NCI-H2171 (cell line): ENCODE measurements at regions not wholly inside any gene's neighbourhood (a gene's known extent, or its start where the extent isn't known, plus 50 kb on each side); places are given as distances from the start of the nearest gene placed in this dataset.

ENCODE experiments used
- DNase-seq: peaks from one replicate; lab custom pipeline; 2025; lab: John Stamatoyannopoulos, UW

GRCh38 chr3:178263236-178263916 lies 272.9 kb upstream of the KCNMB2 start:
- no peak for DNase-seq

- DNase-seq, result no peak
Observed at GRCh38 chr3:178267158-178267844, 268.9 kb upstream of the KCNMB2 start.

DNA sequence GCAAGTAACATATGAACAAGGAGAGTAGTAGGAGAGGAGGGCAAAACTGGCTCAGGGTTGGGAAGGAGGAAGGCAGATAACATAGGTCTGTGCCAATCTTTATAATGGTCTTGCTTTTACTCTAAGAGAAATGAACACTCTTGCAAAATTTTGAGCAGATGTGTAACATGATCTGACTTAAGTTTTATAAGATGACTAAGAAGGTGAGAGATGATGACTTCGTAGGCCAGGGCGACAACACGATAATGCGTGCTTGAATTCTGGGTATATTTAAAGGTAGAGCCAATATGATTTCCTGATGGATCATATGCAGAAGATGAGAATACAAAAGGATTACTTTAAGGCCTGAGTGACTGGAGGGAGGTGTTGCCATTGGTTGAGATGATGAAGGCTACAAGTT lies 265.4 kb upstream of the KCNMB2 start:
- DNase-seq, result no peak

GRCh38 chr3:178271740-178272387 lies 264.4 kb upstream of the KCNMB2 start:
- no peak for DNase-seq

GRCh38 chr3:178272841-178273240 lies 263.4 kb upstream of the KCNMB2 start:
- DNase-seq, result no peak

DNA sequence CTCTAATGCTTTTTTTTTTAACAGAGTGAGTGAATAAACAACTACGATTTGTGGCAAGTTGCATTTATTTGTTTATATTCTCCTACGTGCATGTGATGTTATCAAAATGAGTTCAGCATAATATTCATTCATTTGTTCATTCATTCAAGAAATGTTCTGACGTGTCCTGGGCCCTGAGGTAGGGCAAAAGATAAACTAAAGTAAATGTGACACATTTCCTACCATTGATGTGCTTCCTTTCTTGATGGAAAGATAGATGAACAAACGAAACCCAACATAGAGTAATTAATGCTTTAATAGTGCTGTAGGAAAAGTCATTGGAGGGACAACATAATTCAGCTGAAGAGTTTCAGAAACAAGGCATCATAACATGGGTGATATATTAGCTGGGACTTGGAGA lies 261.5 kb upstream of the KCNMB2 start:
- DNase-seq, result no peak

DNA sequence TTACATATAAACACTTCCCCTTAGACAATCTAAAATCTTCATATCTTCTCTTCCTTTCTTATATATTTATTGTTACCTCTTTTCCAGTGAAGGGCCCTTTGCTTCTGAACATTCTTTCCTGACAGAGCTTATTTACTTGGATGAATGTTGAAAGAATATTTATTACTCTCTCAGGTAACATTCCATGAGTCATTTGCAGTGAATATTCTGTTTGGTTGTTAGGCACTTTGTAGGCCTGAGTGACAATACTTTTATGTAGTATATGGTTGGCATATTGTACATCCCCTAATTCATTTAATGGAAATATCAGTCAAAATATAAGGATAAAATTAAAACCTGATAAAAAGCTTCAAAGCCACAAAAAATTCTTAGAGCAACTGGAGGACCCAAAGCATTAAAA lies 260.9 kb upstream of the KCNMB2 start:
- DNase-seq, result no peak

DNA sequence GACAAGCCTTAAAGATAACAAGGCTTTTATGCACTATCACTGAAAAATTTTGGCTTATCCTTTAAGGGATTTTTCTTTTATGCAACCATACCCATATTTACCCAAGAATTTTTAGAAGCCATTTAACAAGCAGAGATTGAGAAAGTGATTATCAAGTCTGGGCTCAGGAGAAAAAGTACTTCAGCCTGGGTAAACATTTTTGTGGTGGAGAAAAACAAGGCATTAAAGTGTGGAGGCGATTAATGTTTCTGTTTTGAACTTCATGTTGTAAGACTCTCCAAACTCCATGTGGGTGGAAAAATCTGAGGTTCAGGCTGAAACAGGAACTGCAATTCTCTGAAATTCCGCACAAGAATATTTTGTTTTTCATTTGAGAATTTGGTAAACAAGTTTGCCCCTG lies 260.4 kb upstream of the KCNMB2 start:
- DNase-seq, result no peak

DNA sequence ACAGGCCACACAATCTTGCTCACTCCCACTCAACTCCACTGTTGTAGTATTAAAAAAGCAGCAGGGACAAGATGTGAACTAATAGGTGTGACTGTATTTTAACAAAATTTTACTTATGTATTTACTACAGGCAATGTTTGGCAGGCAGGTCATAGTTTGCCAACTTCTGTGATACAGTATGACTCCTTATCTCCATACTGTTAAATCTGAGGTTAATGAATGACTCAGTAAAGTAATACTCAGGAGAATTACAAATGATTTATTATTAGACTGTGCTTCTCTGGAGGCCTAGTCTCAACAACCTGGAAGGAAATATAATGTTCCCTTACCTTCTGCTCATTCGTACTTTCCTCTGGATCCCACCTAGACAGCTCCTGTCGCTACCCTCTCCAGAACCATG lies 258.6 kb upstream of the KCNMB2 start:
- no peak for DNase-seq

DNA sequence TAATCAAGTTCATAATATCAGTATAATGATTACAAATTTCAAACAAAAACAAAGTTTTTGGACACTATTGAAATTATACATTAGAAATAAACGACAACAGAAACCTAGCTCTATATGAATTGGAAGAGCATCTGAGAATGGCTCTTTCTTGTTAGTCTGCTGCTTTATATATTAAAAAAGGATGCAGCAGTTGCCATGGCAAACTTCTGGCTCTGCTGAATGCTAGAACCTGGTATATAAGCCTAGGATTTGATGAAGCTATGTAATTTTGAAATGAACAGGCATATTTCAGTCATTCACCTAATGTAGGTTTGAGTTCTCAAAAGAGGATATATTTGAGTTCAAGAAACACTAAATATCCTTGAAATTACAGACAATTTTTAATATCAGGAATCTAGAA lies 252.7 kb upstream of the KCNMB2 start:
- no peak for DNase-seq

- no peak for DNase-seq
Observed at GRCh38 chr3:178284181-178284580, 252.1 kb upstream of the KCNMB2 start.

DNA sequence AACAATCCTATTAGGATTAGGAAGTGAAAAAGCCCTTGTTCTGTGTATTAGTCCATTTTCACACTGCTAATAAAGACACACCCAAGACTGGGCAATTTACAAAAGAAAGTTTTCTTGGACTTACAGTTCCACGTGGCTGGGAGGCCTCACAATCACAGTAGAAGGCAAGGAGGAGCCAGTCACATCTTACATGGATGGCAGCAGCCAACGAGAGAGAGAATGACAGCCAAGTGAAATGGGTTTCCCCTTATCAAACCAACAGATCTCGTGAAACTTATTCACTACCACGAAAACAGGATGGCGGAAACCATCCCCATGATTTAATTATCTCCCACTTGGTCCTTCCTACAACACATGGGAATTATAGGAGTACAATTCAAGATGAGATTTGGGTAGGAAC lies 248.2 kb upstream of the KCNMB2 start:
- no peak for DNase-seq

DNA sequence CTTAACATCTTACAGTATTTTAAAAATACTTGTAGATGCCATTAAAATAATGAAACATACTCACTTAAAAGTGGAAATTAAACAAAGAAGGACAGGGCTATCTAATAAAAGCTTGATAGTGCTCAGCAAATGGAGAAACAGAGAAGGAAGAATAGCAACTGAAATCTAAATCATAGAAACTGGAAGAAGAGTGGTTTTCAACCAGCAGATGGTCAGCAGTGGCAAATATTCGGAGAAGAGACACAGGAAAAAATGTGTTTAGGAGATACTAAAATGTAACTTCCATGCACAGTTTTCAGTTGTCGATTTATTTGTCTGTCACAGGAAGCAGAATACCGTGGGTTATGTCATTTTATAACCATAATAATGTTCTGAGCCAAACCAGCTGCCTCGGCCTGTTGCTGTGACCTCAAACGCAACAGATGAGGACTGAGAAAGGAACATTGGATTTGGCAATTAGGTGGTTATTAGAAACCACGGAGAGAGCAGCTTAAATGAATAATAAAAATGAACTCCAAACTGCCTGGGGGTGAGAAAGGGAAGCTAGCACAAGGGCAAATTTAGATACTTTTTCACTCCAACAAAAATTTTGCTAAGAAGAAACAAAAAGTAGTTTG lies 246.6 kb upstream of the KCNMB2 start:
- DNase-seq, result no peak

DNA sequence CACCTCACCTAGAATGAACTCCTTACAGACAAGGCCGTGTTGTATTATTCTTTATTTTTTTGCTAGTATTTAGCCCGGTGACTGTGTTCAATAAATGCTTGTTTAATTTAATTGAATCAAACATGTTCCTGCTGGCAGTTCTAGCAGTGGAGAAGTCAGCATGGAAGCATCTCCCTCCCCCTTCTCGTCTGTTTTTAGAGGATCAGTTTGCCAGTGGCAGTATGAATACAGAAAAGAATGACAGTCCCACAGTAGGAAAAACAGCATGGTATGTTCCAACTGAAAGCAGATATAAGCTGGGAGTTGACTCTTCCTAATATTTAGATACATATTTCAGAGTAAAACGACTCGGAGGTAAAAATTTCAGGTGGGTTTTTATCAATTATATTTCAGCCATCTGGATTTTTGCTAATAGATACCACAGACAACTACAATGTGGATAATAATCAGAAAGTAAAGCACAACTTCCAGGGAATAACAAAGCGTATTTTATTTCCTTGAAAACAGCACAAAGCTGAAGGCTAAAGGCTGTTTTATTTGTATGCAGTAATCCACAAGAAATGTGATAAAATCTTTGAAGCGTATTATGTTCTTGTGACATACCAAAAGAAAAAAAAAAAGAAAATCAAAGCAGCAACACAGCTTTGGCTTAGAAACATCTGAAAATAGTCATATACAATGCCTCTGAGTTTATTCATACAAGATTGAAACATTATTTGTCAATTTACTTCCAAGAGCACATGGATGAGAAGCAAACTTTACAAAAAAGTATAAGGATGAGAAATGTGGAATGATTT lies 244.5 kb upstream of the KCNMB2 start:
- DNase-seq, result no peak

DNA sequence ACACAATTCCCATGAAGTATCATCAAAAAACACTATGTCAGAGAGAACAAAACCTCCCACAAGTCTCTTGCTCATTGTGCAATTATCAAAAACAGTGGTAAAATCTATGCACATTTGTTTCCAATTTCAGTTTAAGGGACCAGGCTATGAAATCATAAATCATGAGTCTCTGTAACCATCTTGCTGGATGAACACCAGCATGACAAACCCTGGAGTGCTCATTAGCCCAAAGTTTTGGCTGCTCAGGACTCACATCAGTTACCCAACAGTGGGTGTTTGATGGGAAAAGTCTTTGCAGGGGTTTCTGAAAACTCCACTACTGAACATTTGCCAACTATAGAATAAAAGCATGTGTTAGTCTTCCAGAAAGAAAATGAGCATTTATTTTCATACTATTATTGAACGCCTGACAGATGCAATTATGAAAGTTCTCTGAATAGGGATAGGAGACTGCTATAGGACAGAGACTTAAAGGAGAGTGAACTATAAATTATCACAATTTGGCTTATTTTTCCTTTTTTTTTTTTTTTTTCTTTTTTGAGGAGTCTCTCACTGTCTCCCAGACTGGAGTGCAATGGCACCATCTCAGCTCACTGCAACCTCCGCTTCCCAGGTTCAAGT lies 240.8 kb upstream of the KCNMB2 start:
- DNase-seq, result no peak

GRCh38 chr3:178297199-178297598 lies 239.0 kb upstream of the KCNMB2 start:
- no peak for DNase-seq

- DNase-seq, result no peak
Observed at GRCh38 chr3:178297740-178298139, 238.5 kb upstream of the KCNMB2 start.

DNA sequence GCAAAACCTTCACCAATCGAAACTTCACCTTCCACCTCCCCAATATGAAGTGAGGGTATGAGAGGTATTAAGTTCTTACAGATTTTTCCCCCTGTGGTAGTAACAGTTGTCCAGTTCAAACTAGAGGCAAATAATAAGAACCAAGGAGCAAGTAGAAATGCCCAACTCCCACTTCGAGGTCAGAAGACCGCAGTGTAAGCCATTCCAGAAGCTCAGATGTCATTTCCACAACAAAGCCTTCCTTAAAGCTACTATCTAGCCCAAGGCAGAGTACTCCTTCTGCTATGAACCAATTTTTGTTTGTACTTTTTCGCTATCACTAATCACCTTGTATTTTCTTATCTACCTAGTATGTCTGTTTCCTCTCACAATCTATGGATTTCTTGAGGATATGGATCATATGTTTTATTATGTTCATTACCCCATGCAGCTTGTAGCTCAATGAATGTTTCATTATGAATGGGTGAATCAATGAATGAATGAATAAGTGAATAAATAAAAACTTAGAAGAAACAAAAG lies 235.7 kb upstream of the KCNMB2 start:
- DNase-seq, result no peak

DNA sequence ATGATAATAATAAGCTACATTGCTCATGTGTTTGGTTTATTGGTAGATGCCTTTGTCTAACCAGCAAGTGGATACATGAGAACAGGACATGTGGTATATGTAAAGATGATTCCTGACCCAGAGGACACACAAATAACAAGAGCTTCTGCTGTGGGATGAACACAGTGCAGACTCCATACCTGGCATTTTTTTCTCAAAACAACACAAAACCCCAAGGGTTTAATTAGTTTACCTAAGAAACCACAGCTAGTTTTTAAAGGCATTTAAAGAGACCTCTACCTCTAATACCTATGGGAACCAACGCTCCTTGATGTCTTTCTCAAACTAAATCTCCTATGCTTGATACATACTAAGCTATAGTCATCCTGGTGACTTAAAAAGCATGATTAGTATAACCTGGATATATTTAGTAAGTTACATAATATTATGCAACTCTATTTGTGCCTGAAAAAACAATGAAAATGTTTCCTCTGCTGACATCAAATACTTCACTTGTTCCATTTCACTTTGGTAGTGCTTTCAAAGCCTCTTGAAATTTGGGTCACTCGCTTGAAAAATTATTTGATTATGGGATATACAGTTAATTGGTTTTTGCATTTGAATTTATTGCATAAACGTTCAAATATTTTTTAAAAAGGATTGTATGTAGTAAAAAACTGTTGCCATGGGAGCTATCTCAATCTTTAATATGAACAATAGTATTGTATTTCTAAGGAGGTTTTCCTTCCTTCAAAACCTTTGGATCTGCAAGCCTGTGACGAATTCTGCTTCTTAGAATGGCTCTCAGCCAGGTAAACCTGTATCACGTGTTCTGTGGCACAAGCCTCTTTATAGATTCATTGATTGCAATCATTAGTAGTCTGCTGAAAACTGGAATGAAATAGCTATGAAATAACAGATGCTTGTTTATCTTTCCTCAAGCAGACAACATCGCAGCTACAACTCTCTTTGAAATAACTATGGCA lies 233.0 kb upstream of the KCNMB2 start:
- DNase-seq, result no peak

- no peak for DNase-seq
Observed at GRCh38 chr3:178304758-178305467, 231.3 kb upstream of the KCNMB2 start.
